Endothelial cell of umbilical vein (primary cell): ENCODE measurements at regions not wholly inside any gene's neighbourhood (a gene's known extent, or its start where the extent isn't known, plus 50 kb on each side); places are given as distances from the start of the nearest gene placed in this dataset.

Experiments used
- BruUV-seq: library from RNA; stranded (reverse); fragments of 400-500 nt; replicated peaks from 2 replicates; lab custom pipeline; 2021; lab: Mats Ljungman, UMichigan
- CTCF ChIA-PET: fragments of 300-600, 350-600 bp; sonication (Branson Sonifier 250); formaldehyde crosslinking; loops from one replicate; lab custom pipeline; 2021; ENCODE audit warnings: antibody characterized with exemption, inconsistent platforms; lab: Charles Lee
- POLR2A ChIA-PET: fragments of 300-600, 350-600 bp; sonication (Branson Sonifier 250); formaldehyde crosslinking; loops from one replicate; lab custom pipeline; 2021; ENCODE audit warnings: antibody characterized with exemption, inconsistent platforms; lab: Charles Lee
- DNase-seq: peaks from one replicate; pipeline ENCODE4 v3.0.0-alpha.2; 2011; ENCODE audit warnings: low read depth, low spot score
- FAIRE-seq: peaks from 2 replicates; lab custom pipeline; 2011; peaks lifted over from hg19 to GRCh38; lab: Jason Lieb, UNC
- H2AFZ ChIP-seq: 2 replicates; pipeline ENCODE4 v1.6.0; 2012; ENCODE audit warnings: low read depth, low read length, control low read depth, inconsistent platforms
- H3K27ac ChIP-seq: 2 replicates; pipeline ENCODE4 v1.5.1; 2011; ENCODE audit warnings: low read depth, mild to moderate bottlenecking, control low read depth, low read length, moderate library complexity; ENCODE audit not compliant: insufficient read depth
- H3K27me3 ChIP-seq, 2 experiments: 2 replicates each; pipeline versions ENCODE4 v1.6.0 to v1.6.1; 2011; ENCODE audit warnings: low read length in 2 of 2, mixed read lengths in 1 of 2; ENCODE audit not compliant: control insufficient read depth in 2 of 2, insufficient read depth in 2 of 2
- H3K36me3 ChIP-seq, 2 experiments: 2 replicates in 1 of 2; 3 replicates in 1 of 2; pipeline ENCODE4 v1.5.1; 2011; ENCODE audit warnings: low read length in 2 of 2, mild to moderate bottlenecking in 1 of 2, moderate library complexity in 1 of 2; ENCODE audit not compliant: control insufficient read depth in 2 of 2, insufficient read depth in 2 of 2; ENCODE audit errors: extremely low read depth in 1 of 2
- H3K4me1 ChIP-seq: 3 replicates; pipeline ENCODE4 v1.5.1; 2011; ENCODE audit warnings: mild to moderate bottlenecking, low read length; ENCODE audit not compliant: control insufficient read depth, insufficient read depth; ENCODE audit errors: extremely low read depth
- H3K4me2 ChIP-seq: 2 replicates; pipeline ENCODE4 v1.6.1; 2011; ENCODE audit warnings: low read length, control low read depth, mixed read lengths; ENCODE audit not compliant: insufficient read depth
- H3K4me3 ChIP-seq, 3 experiments: fragments of 200-600 bp in 1 of 3; sonication (generic), shearing (Covaris generic) in 1 of 3; replicated peaks in 1 of 3; 2 replicates each; pipeline ENCODE4 v1.5.1; 2011 to 2016; ENCODE audit warnings: control low read depth in 3 of 3, low read length in 3 of 3, mild to moderate bottlenecking in 2 of 3, inconsistent platforms in 1 of 3, low read depth in 1 of 3, moderate library complexity in 1 of 3; ENCODE audit not compliant: insufficient read depth in 1 of 3
- H3K79me2 ChIP-seq: 2 replicates; pipeline ENCODE4 v1.6.0; 2012; ENCODE audit warnings: low read length, inconsistent platforms; ENCODE audit not compliant: control insufficient read depth, insufficient read depth
- H3K9ac ChIP-seq: replicated peaks from 2 replicates; pipeline ENCODE3; 2011; ENCODE audit warnings: low read length, control low read depth; ENCODE audit not compliant: insufficient read depth; ENCODE audit errors: extremely low read depth
- H3K9me1 ChIP-seq: replicated peaks from 3 replicates; pipeline ENCODE4 v1.6.0; 2011; ENCODE audit warnings: mild to moderate bottlenecking, low read length; ENCODE audit not compliant: control insufficient read depth, insufficient read depth; ENCODE audit errors: extremely low read depth
- H3K9me3 ChIP-seq: replicated peaks from 2 replicates; pipeline ENCODE4 v1.5.1; 2012; ENCODE audit warnings: low read length, inconsistent platforms; ENCODE audit not compliant: control insufficient read depth, insufficient read depth
- H4K20me1 ChIP-seq: replicated peaks from 2 replicates; pipeline ENCODE3; 2011; ENCODE audit warnings: mild to moderate bottlenecking, low read length; ENCODE audit not compliant: control insufficient read depth, insufficient read depth; ENCODE audit errors: extremely low read depth
- EZH2 ChIP-seq: IDR thresholded peaks from 2 replicates; pipeline ENCODE4 v1.6.1; 2012; ENCODE audit warnings: borderline replicate concordance, low read depth, mild to moderate bottlenecking, moderate library complexity, low read length, inconsistent platforms; ENCODE audit not compliant: severe bottlenecking
- FOS ChIP-seq: IDR thresholded peaks from 2 replicates; pipeline ENCODE4 v1.6.1; 2011; ENCODE audit warnings: mild to moderate bottlenecking, low read length, moderate library complexity, borderline replicate concordance; ENCODE audit not compliant: insufficient read depth
- GATA2 ChIP-seq: IDR thresholded peaks from 2 replicates; pipeline ENCODE4 v1.7.0; 2011; ENCODE audit warnings: low read depth, mild to moderate bottlenecking, moderate library complexity, mixed read lengths, low read length; ENCODE audit not compliant: insufficient read length, insufficient read depth
- JUN ChIP-seq: IDR thresholded peaks from 2 replicates; pipeline ENCODE4 v1.6.1; 2011; ENCODE audit warnings: borderline replicate concordance, low read depth; ENCODE audit not compliant: insufficient read length, insufficient read depth
- MYC ChIP-seq: IDR thresholded peaks from one replicate; pipeline ENCODE4 v1.6.1; 2011; ENCODE audit warnings: mild to moderate bottlenecking, low read depth, low read length
- POLR2A ChIP-seq: IDR thresholded peaks from 2 replicates; pipeline ENCODE4 v1.6.1; 2012; ENCODE audit warnings: low read depth, mild to moderate bottlenecking, control low read depth, low read length
- POLR2AphosphoS5 ChIP-seq: IDR thresholded peaks from 2 replicates; pipeline ENCODE4 v1.6.1; 2012; ENCODE audit warnings: low read depth, mild to moderate bottlenecking, control low read depth, low read length, moderate library complexity; ENCODE audit not compliant: insufficient read depth
- dilution Hi-C: fragments of 300-500 bp; cut with MboI; formaldehyde crosslinking; loops from one replicate; pipeline ENCODE4 v1.15.0; 2019; ENCODE audit warnings: low sequenced_read_pairs; ENCODE audit not compliant: extremely low pct_ligation_motif_present
- intact Hi-C: fragments of 100-400 bp; cut with micrococcal nuclease; formaldehyde crosslinking; loops from one replicate; pipeline ENCODE4 v1.10.0; 2022
- TF ChIP-seq, protein P1 (sequence below): IDR thresholded peaks from 2 replicates; pipeline ENCODE4 v1.6.1; 2011; ENCODE audit not compliant: insufficient read depth, insufficient read length
- TF ChIP-seq, protein P2 (sequence below), 2 donors: IDR thresholded peaks; 1 replicate in 1 of 2; 2 replicates in 1 of 2; pipeline ENCODE4 v1.5.1; 2011; ENCODE audit warnings: low read length in 2 of 2, mild to moderate bottlenecking in 2 of 2, moderate library complexity in 2 of 2, control low read depth in 1 of 2, inconsistent platforms in 1 of 2, low read depth in 1 of 2; ENCODE audit not compliant: insufficient read depth in 1 of 2; ENCODE audit errors: extremely low read depth in 1 of 2

DNA sequence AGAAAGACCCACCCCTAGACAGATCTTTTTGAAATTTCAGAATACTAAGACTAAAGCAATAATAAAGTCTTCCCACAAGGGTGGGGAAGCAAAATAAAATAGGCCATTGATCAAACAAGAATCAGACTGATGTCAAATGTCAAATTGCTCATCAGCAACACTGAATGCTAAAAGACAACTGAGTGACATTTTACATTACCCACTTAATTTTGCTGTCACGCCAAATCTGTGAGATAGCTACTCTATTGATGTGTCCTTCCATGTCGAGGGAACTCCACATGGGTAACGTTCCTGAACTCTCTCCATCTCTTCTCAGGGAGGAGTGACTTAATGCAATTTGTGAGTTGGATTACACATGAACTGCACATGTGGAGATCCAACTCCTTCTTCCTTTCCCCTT is 271.7 kb upstream of the CAMK1G start:
- no peaks in the 10 kb centered on the region for H3K36me3 ChIP-seq
- H3K27me3 ChIP-seq, result no peaks in the 10 kb centered on the region
- ChIA-PET CTCF (no interaction called here), POLR2A (no interaction called here)
- BruUV-seq, result no TSS peak
- no peak overlapping the region for H3K4me2 ChIP-seq
- no peak overlapping the region for H3K9ac ChIP-seq
- no peak overlapping the region for H3K27ac ChIP-seq
- H3K79me2 ChIP-seq, result no peaks in the 10 kb centered on the region
- dilution Hi-C loops, result no loop called here
- H2AFZ ChIP-seq, result no peak overlapping the region
- H3K9me1 ChIP-seq, result no peaks in the 10 kb centered on the region
- TF ChIP-seq MYC, result no peak
- H3K4me1 ChIP-seq, result no peaks in the 10 kb centered on the region
- no peak overlapping the region for H3K4me3 ChIP-seq
- no peaks in the 10 kb centered on the region for H4K20me1 ChIP-seq
- FAIRE-seq, result no peak
- H3K9me3 ChIP-seq, result no peaks in the 10 kb centered on the region
- intact Hi-C loops, result no loop called here
- no peak for DNase-seq

DNA sequence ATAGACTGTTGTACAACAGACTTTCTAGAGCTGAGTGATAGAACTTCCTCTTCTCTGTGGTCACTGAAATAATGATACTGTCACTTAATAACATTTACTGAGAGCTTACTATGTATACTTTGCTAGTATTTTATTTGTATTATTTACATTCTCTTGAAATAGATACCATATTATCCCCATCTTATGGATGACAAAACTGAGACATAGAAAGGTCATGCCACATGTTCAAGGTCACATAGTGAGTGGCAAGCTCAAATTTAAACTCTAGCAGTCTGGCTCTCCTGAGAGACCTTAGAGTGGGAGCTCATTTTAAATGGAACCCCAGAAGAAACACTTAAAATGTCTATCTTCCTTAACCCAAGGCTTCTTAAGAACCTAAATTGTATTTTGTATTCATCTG is 266.6 kb upstream of the CAMK1G start:
- FAIRE-seq (no peak), DNase-seq (no peak)
- no peak overlapping the region for H3K4me2 ChIP-seq
- H2AFZ ChIP-seq, result no peak overlapping the region
- CTCF ChIA-PET, result no interaction called here
- H3K36me3 ChIP-seq, result no peaks in the 10 kb centered on the region
- dilution Hi-C loops, result no loop called here
- no peak overlapping the region for H3K9ac ChIP-seq
- BruUV-seq, result no TSS peak
- no peak overlapping the region for H3K4me3 ChIP-seq
- no peaks in the 10 kb centered on the region for H3K79me2 ChIP-seq
- H3K27ac ChIP-seq, result no peak overlapping the region
- TF ChIP-seq, protein P1, sequence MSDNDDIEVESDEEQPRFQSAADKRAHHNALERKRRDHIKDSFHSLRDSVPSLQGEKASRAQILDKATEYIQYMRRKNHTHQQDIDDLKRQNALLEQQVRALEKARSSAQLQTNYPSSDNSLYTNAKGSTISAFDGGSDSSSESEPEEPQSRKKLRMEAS, result no peak
- no peak for TF ChIP-seq POLR2AphosphoS5
- TF ChIP-seq GATA2, result no peak
- TF ChIP-seq EZH2, result no peak
- no peak for TF ChIP-seq FOS
- no peak for TF ChIP-seq POLR2A
- no peak for TF ChIP-seq MYC
- TF ChIP-seq, protein P2, sequence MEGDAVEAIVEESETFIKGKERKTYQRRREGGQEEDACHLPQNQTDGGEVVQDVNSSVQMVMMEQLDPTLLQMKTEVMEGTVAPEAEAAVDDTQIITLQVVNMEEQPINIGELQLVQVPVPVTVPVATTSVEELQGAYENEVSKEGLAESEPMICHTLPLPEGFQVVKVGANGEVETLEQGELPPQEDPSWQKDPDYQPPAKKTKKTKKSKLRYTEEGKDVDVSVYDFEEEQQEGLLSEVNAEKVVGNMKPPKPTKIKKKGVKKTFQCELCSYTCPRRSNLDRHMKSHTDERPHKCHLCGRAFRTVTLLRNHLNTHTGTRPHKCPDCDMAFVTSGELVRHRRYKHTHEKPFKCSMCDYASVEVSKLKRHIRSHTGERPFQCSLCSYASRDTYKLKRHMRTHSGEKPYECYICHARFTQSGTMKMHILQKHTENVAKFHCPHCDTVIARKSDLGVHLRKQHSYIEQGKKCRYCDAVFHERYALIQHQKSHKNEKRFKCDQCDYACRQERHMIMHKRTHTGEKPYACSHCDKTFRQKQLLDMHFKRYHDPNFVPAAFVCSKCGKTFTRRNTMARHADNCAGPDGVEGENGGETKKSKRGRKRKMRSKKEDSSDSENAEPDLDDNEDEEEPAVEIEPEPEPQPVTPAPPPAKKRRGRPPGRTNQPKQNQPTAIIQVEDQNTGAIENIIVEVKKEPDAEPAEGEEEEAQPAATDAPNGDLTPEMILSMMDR (IDR thresholded peaks at IDR 0.05; ENCODE audit: extremely low read depth in 1 of 2, insufficient read depth in 1 of 2, low read depth in 1 of 2, low read length in 2 of 2), result no peak
- no peak for TF ChIP-seq JUN
- no peaks in the 10 kb centered on the region for H3K9me1 ChIP-seq
- no peaks in the 10 kb centered on the region for H3K4me1 ChIP-seq
- no peaks in the 10 kb centered on the region for H4K20me1 ChIP-seq
- POLR2A ChIA-PET, result no interaction called here
- intact Hi-C loops, result no loop called here
- no peaks in the 10 kb centered on the region for H3K9me3 ChIP-seq
- no peaks in the 10 kb centered on the region for H3K27me3 ChIP-seq
